ENCODE measurements at regions not wholly inside any gene's neighbourhood (a gene's known extent, or its start where the extent isn't known, plus 50 kb on each side); places are given as distances from the start of the nearest gene placed in this dataset.
A peak's percentile ranks its signal among the peaks of the same experiment; 100 is the strongest.

DNA sequence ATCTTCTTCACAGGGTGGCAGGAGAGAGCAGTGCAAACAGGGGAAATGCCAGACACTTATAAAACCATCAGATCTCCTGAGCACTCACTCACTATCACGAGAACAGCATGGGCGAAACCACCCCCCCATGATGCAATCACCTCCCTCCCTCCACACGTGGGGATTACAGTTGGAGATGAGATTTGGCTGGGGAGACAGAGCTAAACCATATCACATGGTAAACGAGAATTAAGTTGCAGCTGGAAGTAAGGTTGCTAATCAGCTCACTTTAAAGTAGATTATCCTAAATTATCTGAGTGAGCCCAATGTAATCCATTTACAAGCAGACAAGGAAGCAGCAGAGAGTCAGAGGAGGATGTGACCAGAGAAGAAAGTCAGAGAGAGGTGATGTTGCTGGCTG, 102.2 kb upstream of the IPO5 start:
- FAIRE-seq: peak; percentile 97
- TF ChIP-seq, protein P1, sequence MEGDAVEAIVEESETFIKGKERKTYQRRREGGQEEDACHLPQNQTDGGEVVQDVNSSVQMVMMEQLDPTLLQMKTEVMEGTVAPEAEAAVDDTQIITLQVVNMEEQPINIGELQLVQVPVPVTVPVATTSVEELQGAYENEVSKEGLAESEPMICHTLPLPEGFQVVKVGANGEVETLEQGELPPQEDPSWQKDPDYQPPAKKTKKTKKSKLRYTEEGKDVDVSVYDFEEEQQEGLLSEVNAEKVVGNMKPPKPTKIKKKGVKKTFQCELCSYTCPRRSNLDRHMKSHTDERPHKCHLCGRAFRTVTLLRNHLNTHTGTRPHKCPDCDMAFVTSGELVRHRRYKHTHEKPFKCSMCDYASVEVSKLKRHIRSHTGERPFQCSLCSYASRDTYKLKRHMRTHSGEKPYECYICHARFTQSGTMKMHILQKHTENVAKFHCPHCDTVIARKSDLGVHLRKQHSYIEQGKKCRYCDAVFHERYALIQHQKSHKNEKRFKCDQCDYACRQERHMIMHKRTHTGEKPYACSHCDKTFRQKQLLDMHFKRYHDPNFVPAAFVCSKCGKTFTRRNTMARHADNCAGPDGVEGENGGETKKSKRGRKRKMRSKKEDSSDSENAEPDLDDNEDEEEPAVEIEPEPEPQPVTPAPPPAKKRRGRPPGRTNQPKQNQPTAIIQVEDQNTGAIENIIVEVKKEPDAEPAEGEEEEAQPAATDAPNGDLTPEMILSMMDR (IDR thresholded peaks at IDR 0.05; ENCODE audit: insufficient read depth, missing control alignments): peak; percentile 1
- DNase-seq (ENCODE audit: insufficient read length, low spot score): peak; percentile 21

DNA sequence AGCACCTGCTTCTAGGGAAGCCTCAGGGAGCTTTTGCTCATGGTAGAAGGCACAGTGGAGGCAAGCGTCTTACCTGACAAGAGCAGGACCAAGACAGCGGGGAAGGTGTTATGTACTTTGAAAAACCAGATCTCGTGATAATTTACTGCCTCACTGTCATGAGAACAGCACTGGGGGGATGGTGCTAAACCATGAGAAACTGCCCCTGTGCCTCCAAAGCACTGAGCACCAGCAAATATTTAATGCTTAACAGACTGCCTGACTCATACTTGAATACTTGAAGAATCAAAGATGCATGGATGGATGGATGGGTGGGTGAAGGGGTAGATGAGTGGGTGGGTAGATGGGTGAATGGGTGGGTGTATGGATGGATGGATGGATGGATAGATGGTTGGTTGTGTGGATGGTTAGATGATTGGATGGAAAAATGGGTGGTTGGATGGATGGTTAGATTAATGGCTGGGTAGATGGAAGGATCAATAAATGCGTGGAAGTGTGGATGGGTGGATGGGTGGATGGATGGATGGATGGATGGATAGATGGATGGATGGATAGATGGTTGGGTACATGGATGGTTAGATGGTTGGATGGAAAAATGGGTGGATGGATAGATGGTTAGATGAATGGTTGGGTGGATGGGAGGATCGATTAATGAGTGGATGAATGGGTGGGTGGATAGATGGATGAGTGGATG, 101.1 kb upstream of the IPO5 start:
- FAIRE-seq: no peak
- no peak for DNase-seq (ENCODE audit: insufficient read length, low spot score)
- TF ChIP-seq, protein P1 (IDR thresholded peaks at IDR 0.05; ENCODE audit: insufficient read depth, missing control alignments): no peak

DNA sequence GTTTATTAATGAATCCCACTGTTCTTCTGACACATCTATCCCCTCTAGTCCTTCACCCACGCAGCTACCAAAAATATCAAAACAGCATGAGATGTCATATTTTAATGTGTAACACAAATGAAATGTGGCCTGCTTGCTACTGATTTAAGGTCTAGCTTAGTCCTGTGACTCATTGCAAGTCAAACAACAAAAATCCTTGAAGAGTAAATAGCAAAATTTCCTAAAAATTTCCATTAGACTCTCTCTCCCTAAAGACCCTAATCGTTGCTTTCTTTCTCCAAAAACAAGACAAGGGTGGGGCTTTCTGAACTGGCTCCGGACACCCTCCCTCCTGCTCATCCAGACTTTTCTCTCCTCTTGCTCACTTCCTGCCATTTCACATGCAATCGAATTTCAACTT, 99.9 kb upstream of the IPO5 start:
- DNase-seq (ENCODE audit: insufficient read length, low spot score): no peak
- TF ChIP-seq, protein P1 (IDR thresholded peaks at IDR 0.05; ENCODE audit: insufficient read depth, missing control alignments): no peak
- FAIRE-seq: no peak

DNA sequence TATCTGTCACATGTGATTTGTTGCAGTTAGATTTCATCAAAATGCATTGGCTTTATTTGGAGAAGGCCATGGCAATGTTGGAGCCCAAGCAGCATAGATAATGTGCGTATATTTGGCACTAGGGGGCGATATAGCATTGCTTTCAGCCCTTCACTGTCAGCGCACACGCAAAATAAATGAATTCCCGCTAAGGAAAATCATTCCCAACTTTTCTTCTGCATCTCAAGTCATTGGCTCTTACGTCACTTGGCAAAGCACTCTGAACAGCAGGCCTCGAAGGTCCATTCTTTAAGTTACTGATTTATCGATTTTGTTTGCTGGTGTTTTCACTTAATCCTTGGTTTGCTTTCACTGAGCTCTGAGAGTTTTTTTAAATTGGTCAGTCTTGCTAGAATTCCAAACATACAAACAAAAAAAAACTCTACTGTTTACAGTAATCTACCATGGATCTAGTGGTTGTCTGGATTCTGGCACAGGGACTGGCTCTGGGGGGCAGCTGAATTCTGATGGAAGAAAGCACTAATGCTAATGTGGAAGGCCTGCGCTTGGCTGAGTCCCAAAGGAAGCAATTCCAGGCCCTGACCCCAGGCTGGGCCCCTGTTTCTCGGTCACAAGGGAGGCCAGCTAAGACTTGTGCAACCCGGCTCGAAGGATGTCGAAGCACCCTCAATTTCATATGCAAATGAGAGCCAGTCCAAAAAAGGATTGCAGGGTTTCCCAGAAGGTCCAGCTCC, 97.7 kb upstream of the IPO5 start:
- FAIRE-seq (peak; percentile 85), DNase-seq (ENCODE audit: insufficient read length, low spot score) (peak; percentile 27)
- TF ChIP-seq, protein P1 (IDR thresholded peaks at IDR 0.05; ENCODE audit: insufficient read depth, missing control alignments): peak; percentile 90

DNA sequence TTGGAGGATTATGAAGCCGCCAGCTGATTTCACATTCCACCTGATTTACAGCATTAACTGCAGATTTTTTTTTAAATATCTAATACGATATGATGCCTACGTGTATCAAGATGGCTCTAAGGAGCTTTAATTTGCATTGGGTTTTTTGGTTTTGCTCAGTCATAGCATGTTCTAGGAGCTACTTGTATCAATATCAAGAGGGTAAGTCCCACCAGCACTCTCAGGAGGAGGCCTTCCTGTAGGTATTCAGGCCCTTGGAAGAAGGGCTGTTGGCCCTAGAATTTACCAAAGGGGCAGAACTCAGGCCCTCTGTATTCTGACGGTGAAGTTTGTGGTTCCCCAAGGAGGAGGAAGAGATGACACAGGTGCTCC, 97.2 kb upstream of the IPO5 start:
- FAIRE-seq: no peak
- TF ChIP-seq, protein P1 (IDR thresholded peaks at IDR 0.05; ENCODE audit: insufficient read depth, missing control alignments): no peak

DNA sequence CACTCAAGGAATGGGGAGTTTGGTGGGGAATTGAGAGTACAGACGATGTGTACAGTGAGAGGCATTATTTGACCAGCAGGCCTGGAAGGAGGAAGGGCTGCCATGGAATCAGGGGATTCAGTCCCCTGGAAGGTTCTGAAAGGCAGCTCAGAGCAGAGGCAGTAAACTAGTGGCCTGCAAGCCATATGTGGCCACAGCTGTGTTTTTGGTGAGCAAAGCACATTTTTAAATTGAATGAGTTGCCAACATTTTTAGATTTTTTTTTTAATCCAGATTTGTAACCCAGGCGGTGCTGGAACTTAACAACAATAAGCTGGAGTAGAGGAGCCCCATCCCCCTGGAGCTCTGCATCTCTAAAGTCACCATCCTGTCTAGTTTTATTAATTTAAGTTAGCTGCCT, 95.3 kb upstream of the IPO5 start:
- FAIRE-seq (no peak), DNase-seq (ENCODE audit: insufficient read length, low spot score) (no peak)
- TF ChIP-seq, protein P1 (IDR thresholded peaks at IDR 0.05; ENCODE audit: insufficient read depth, missing control alignments): no peak

More for the DNA sequence above, 97.2 kb upstream of the IPO5 start:
- DNase-seq (ENCODE audit: insufficient read length, low spot score): no peak

DNA sequence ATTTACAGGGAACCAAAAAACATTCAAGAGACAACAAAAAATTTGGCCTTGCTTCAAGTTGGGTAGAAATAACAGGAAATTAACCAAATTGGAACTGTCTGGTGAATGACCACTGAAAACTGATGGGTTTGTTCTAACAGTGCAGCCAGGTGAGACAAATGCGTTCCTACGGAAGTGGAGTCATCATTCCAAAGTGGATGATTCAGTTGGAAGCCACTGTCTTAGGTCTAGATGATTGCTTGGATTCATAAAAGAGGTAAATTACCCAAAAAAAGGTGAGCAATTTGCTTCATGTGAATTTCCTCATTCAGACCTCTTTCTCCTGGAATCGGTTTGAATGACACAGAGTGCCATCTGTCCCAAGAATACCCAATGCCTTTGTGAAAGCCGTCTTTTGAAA, 87.1 kb upstream of the IPO5 start:
- DNase-seq (ENCODE audit: insufficient read length, low spot score): no peak
- no peak for FAIRE-seq
- TF ChIP-seq, protein P1 (IDR thresholded peaks at IDR 0.05; ENCODE audit: insufficient read depth, missing control alignments): no peak

Data from D721Med (cell line).